ENCODE measurements at regions not wholly inside any gene's neighbourhood (a gene's known extent, or its start where the extent isn't known, plus 50 kb on each side); places are given as distances from the start of the nearest gene placed in this dataset.

DNA sequence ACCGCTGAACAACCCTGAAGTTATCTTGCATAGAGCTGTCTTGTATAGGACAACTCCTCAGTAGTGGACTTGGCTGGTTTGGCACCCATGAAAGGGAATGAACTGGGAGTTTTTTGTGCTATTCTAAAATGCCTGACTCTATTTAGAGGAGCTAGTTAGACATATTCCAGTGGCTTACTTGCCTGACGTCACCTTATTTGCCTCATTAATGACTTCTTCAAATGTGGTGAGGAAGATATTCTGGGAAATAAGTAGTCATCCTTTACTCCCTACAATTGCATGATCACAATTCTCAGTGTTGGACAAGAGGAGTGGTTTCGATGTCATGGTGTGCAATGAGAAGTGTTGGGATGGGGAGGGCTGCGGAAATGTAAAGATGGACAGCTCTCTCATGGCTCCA lies 509.2 kb upstream of the MDFIC2 start:
- H3K4me3 ChIP-seq (ENCODE audit: control insufficient read depth, low read depth, low read length), result no peak overlapping the region
- TF ChIP-seq, protein P1, sequence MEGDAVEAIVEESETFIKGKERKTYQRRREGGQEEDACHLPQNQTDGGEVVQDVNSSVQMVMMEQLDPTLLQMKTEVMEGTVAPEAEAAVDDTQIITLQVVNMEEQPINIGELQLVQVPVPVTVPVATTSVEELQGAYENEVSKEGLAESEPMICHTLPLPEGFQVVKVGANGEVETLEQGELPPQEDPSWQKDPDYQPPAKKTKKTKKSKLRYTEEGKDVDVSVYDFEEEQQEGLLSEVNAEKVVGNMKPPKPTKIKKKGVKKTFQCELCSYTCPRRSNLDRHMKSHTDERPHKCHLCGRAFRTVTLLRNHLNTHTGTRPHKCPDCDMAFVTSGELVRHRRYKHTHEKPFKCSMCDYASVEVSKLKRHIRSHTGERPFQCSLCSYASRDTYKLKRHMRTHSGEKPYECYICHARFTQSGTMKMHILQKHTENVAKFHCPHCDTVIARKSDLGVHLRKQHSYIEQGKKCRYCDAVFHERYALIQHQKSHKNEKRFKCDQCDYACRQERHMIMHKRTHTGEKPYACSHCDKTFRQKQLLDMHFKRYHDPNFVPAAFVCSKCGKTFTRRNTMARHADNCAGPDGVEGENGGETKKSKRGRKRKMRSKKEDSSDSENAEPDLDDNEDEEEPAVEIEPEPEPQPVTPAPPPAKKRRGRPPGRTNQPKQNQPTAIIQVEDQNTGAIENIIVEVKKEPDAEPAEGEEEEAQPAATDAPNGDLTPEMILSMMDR (conservative IDR thresholded peaks at IDR 0.05; ENCODE audit: control insufficient read depth, insufficient read depth, low read depth, low read length), result no peak
- DNase-seq (ENCODE audit: low read depth), result no peak

DNA sequence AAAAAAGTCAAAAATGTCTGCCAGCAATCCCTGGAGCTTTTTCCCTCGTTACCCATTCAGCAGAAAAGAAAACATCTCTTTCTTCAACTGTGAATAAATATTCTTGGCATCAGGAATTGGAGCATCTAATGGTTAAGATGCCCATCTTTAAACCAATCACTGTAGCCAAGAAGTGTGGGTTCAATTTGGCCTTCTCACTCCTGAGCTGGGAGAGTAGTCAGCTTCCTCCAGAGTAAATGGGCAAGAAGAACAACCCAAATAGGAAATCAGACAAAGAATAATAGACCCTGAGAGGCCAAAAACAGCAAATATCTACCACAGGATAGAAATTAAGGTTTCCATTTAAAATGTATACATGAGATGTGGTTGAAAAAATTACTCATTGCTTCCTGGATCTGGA lies 508.0 kb upstream of the MDFIC2 start:
- no peak for DNase-seq (ENCODE audit: low read depth)
- H3K4me3 ChIP-seq (ENCODE audit: control insufficient read depth, low read depth, low read length), result no peak overlapping the region
- TF ChIP-seq, protein P1 (conservative IDR thresholded peaks at IDR 0.05; ENCODE audit: control insufficient read depth, insufficient read depth, low read depth, low read length), result no peak

DNA sequence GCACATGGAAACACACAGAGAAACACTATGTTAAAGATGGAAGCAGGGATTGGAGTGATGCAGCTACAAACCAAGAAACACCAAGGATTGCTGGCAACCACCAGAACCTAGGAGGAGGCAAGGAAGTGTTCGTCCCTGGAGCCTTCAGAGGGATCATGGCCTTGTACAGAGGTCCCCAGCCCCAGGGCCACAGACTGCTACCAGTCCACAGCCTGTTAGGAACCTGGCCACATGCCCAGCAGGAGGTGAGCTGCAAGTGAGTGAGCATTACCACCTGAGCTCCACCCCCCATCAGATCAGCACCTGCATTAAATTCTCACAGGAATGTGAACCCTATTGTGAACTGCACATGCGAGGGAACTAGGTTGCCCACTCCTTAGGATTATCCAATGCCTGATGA lies 505.7 kb upstream of the MDFIC2 start:
- TF ChIP-seq, protein P1 (conservative IDR thresholded peaks at IDR 0.05; ENCODE audit: control insufficient read depth, insufficient read depth, low read depth, low read length), result no peak
- DNase-seq (ENCODE audit: low read depth), result no peak

DNA sequence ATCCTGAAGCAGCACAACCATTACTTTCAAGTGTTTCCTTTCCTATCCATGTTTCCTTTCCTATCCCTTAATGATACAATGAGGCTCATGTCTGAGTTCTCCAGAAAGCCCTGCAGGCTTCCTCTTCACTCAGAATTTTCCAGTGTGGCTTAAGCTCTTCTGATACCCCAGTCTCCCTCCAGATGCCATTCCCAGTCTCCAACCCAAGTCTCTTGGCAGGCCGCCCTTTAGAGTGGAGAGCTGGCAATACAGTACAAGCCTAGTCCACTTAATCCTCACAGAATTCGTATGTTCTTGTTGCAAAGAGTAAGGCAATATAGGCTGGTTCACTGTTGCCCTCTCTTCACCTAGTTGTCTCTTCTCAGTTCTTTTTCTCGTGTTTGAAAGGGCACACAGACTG lies 503.9 kb upstream of the MDFIC2 start:
- TF ChIP-seq, protein P1 (conservative IDR thresholded peaks at IDR 0.05; ENCODE audit: control insufficient read depth, insufficient read depth, low read depth, low read length), result no peak
- no peak for DNase-seq (ENCODE audit: low read depth)
- H3K4me3 ChIP-seq (ENCODE audit: control insufficient read depth, low read depth, low read length), result no peak overlapping the region

More for the DNA sequence above, 505.7 kb upstream of the MDFIC2 start:
- H3K4me3 ChIP-seq (ENCODE audit: control insufficient read depth, low read depth, low read length), result no peak overlapping the region

DNA sequence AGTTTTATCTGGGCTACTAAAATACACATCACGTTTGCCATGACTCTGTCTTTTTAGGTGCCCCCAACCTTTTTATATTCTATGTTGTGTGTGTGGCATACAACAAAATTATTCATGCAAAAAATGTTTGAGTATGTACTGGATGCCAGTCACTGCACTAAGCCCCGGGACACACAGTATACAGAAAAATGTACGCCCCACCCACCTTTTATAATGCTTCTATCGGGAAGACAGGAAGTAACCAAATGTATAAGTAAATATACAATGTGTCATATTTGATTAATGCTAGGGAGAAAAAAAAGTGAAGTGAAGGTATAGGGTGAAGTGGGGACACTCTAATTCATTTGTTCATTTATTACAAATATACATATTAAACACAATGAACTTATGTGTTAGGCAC lies 503.4 kb upstream of the MDFIC2 start:
- no peak for DNase-seq (ENCODE audit: low read depth)
- TF ChIP-seq, protein P1 (conservative IDR thresholded peaks at IDR 0.05; ENCODE audit: control insufficient read depth, insufficient read depth, low read depth, low read length), result no peak
- no peak overlapping the region for H3K4me3 ChIP-seq (ENCODE audit: control insufficient read depth, low read depth, low read length)

DNA sequence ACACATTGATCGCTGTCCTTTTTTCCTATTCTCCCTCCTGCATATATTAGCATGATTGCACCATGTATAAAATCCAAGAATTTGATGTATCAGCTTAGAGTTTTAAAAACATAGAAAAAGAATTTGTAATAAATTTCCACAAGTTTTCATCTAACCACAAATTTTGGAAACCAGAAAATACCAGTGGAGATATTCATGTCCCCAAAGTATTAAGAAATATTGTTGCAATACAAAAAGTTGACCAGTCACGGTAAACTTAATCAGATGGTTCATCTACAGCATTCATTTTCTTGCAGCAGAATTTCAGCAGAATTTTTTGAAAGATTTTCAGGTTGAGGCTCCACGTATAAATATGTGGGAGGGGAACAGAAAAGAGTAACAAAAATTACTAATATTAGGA lies 500.9 kb upstream of the MDFIC2 start:
- TF ChIP-seq, protein P1 (conservative IDR thresholded peaks at IDR 0.05; ENCODE audit: control insufficient read depth, insufficient read depth, low read depth, low read length), result no peak
- H3K4me3 ChIP-seq (ENCODE audit: control insufficient read depth, low read depth, low read length), result no peak overlapping the region
- DNase-seq (ENCODE audit: low read depth), result peak; percentile 67

DNA sequence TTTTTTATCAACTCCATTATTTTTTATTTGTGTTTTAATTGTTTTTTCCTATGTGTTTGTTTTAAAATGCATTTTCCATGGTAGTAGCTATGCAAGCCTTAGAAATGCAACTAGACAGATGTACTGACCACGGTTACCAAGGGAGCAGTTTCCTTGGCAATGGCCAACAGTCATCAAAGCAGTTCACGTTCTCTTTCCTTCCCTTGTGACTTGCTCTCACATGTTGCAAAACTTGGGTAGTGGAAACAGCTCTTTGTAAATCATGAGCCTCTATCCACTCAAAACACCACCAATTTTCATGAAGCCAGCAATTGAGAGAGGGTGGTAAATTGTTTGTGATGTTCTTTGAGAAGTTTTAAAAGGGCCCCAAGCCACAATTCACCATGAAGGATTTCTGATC lies 499.4 kb upstream of the MDFIC2 start:
- peak; percentile 92 for DNase-seq (ENCODE audit: low read depth)

More for the DNA sequence above, 499.4 kb upstream of the MDFIC2 start:
- no peak overlapping the region for H3K4me3 ChIP-seq (ENCODE audit: control insufficient read depth, low read depth, low read length)
- TF ChIP-seq, protein P1 (conservative IDR thresholded peaks at IDR 0.05; ENCODE audit: control insufficient read depth, insufficient read depth, low read depth, low read length), result no peak

Data from fibroblast of mammary gland (primary cell).